ENCODE measurements at regions not wholly inside any gene's neighbourhood (a gene's known extent, or its start where the extent isn't known, plus 50 kb on each side); places are given as distances from the start of the nearest gene placed in this dataset.

- no peaks in the 10 kb centered on the region for H3K27me3 ChIP-seq
- no peaks in the 10 kb centered on the region for H3K9me3 ChIP-seq
- H3K36me3 ChIP-seq, result no peaks in the 10 kb centered on the region
- TF ChIP-seq, protein P1, sequence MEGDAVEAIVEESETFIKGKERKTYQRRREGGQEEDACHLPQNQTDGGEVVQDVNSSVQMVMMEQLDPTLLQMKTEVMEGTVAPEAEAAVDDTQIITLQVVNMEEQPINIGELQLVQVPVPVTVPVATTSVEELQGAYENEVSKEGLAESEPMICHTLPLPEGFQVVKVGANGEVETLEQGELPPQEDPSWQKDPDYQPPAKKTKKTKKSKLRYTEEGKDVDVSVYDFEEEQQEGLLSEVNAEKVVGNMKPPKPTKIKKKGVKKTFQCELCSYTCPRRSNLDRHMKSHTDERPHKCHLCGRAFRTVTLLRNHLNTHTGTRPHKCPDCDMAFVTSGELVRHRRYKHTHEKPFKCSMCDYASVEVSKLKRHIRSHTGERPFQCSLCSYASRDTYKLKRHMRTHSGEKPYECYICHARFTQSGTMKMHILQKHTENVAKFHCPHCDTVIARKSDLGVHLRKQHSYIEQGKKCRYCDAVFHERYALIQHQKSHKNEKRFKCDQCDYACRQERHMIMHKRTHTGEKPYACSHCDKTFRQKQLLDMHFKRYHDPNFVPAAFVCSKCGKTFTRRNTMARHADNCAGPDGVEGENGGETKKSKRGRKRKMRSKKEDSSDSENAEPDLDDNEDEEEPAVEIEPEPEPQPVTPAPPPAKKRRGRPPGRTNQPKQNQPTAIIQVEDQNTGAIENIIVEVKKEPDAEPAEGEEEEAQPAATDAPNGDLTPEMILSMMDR (IDR thresholded peaks at IDR 0.05), result no peak
- H3K4me3 ChIP-seq, result no peak overlapping the region
- no peaks in the 10 kb centered on the region for H3K4me1 ChIP-seq
- DNase-seq (ENCODE audit: low spot score), result no peak
- no peak overlapping the region for H3K27ac ChIP-seq
Measured at GRCh38 chr2:65494078-65494477, 61.7 kb upstream of the SPRED2 start.

DNA sequence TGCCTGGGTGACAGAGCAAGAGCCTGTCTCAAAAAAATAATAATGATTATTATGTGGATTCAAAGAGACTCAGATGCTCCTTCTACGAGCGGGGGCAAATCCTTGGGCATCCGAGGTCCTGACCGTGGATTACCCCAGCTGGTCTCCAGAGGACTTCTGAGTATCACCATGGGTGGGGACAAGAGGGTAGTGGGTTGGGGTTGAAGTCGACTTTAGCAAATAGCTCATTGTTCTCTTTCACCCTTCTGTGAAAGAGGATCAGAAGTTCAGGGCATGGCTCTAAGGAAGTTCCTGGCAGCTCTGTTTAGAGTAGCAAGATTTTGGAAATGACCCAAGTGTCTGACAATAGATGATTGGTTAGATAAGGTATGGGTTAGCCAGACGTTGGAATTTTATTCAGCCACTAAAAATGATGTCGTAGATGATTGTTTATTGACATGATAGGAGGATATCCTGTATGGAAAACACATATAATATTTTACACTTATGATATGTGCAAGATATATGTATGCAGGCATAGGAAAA is 59.0 kb upstream of the SPRED2 start:
- Histone ChIP-seq H3K36me3 (no peaks in the 10 kb centered on the region), H3K4me1 (no peaks in the 10 kb centered on the region), H3K4me3 (no peak overlapping the region), H3K9me3 (no peaks in the 10 kb centered on the region), H3K27me3 (no peaks in the 10 kb centered on the region), H3K27ac (no peak overlapping the region)
- no peak for DNase-seq (ENCODE audit: low spot score)
- TF ChIP-seq, protein P1 (IDR thresholded peaks at IDR 0.05), result no peak

- Histone ChIP-seq H3K4me3 (no peak overlapping the region), H3K4me1 (no peaks in the 10 kb centered on the region), H3K9me3 (no peaks in the 10 kb centered on the region), H3K27me3 (no peaks in the 10 kb centered on the region), H3K27ac (no peak overlapping the region), H3K36me3 (no peaks in the 10 kb centered on the region)
- no peak for DNase-seq (ENCODE audit: low spot score)
- TF ChIP-seq, protein P1 (IDR thresholded peaks at IDR 0.05), result no peak
Measured at GRCh38 chr2:65490222-65490621, 57.8 kb upstream of the SPRED2 start.

DNA sequence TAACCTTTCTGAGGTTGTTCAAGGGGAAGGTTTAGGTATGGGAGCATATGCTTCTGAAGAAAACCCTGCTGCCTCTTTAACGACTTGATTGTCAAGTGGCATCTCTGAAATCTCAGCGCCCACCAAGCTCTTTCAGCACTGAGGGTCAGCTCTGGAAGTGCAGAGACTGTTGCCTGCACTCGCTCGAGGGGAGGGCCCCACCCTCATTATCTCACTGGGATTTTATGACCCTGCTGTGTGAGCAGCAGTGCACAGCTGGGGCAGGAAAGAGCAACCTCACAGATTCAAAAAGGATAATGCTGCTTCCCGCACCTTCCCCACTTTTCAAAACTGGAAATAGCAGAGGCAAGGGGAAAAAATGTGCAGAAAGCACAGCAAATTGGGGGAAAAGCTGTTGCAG is 56.9 kb upstream of the SPRED2 start:
- H3K27ac ChIP-seq, result no peak overlapping the region
- no peak for DNase-seq (ENCODE audit: low spot score)
- H3K27me3 ChIP-seq, result no peaks in the 10 kb centered on the region
- no peak overlapping the region for H3K4me3 ChIP-seq
- no peaks in the 10 kb centered on the region for H3K9me3 ChIP-seq
- no peaks in the 10 kb centered on the region for H3K4me1 ChIP-seq
- TF ChIP-seq, protein P1 (IDR thresholded peaks at IDR 0.05), result no peak
- H3K36me3 ChIP-seq, result no peaks in the 10 kb centered on the region

DNA sequence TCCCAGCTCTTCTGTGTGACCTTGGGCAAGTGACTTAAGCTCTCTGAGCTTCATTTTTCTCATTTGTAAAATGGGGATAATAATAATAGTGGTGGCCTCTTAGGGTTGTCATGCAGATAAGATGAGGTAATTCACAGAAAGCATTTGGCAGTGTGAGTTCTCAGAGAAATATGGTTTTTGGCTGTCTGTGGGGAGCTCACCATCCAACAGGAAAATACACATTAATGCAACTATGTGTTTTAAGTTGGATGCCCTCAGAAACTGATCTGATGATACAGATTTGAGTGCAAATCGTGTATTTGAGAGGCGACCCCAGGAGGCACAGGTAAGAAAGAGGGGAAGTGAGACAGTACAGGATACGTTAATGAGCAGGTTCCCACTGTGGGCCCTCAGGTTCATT is 56.1 kb upstream of the SPRED2 start:
- TF ChIP-seq, protein P1 (IDR thresholded peaks at IDR 0.05), result no peak
- no peak for DNase-seq (ENCODE audit: low spot score)
- Histone ChIP-seq H3K27me3 (no peaks in the 10 kb centered on the region), H3K27ac (no peak overlapping the region), H3K4me1 (no peaks in the 10 kb centered on the region), H3K4me3 (no peak overlapping the region), H3K36me3 (no peaks in the 10 kb centered on the region), H3K9me3 (no peaks in the 10 kb centered on the region)

GRCh38 chr2:65487404-65487803 is 55.0 kb upstream of the SPRED2 start:
- no peak for DNase-seq (ENCODE audit: low spot score)
- Histone ChIP-seq H3K9me3 (no peaks in the 10 kb centered on the region), H3K36me3 (no peaks in the 10 kb centered on the region), H3K27me3 (no peaks in the 10 kb centered on the region), H3K4me1 (no peaks in the 10 kb centered on the region), H3K27ac (no peak overlapping the region), H3K4me3 (no peak overlapping the region)
- TF ChIP-seq, protein P1 (IDR thresholded peaks at IDR 0.05), result no peak

All from right atrium auricular region (tissue), 2 donors.